Activated B cell treated with CpG ODN at 0.5 μM for 24 hours (primary cell): ENCODE measurements at regions not wholly inside any gene's neighbourhood (a gene's known extent, or its start where the extent isn't known, plus 50 kb on each side); places are given as distances from the start of the nearest gene placed in this dataset.

Experiments
- ATAC-seq: fragments of 200-7000 bp; cut with Tn5 transposase; one replicate; pipeline ENCODE4 v1.10.0; 2021; ENCODE audit warnings: low read depth, mild to moderate bottlenecking, moderate library complexity
- CTCF ChIA-PET: fragments of 350-600 bp; sonication (Branson Sonifier 250); formaldehyde crosslinking; loops from one replicate; lab custom pipeline; 2021; ENCODE audit warnings: antibody characterized with exemption; lab: Charles Lee
- POLR2A ChIA-PET: fragments of 350-600 bp; sonication (Branson Sonifier 250); formaldehyde crosslinking; loops from one replicate; lab custom pipeline; 2021; ENCODE audit warnings: antibody characterized with exemption; lab: Charles Lee
- DNase-seq: peaks from one replicate; pipeline ENCODE4 v3.0.0; 2022
- H3K27ac Mint-ChIP-seq: one replicate; pipeline ENCODE4 v1.8.0; 2020; ENCODE audit warnings: mixed read lengths
- H3K27me3 Mint-ChIP-seq: one replicate; pipeline ENCODE4 v1.8.0; 2021; ENCODE audit warnings: mixed read lengths
- H3K36me3 Mint-ChIP-seq: one replicate; pipeline ENCODE4 v1.8.0; 2021; ENCODE audit warnings: low read depth, mixed read lengths
- H3K4me1 Mint-ChIP-seq: one replicate; pipeline ENCODE4 v1.8.0; 2021; ENCODE audit warnings: mixed read lengths
- H3K4me3 Mint-ChIP-seq: one replicate; pipeline ENCODE4 v1.8.0; 2020; ENCODE audit warnings: mild to moderate bottlenecking, mixed read lengths
- H3K9me3 Mint-ChIP-seq: one replicate; pipeline ENCODE4 v1.8.0; 2020; ENCODE audit warnings: mixed read lengths
- intact Hi-C: fragments of 100-400 bp; cut with micrococcal nuclease; formaldehyde crosslinking; loops from one replicate; pipeline ENCODE4 v1.15.1; 2024
- TF ChIP-seq, protein P1 (sequence below): fragments of 200-600 bp; IDR thresholded peaks from one replicate; pipeline ENCODE4 v1.8.0; 2022; ENCODE audit warnings: antibody characterized with exemption, mild to moderate bottlenecking

- no peak for DNase-seq
- TF ChIP-seq, protein P1, sequence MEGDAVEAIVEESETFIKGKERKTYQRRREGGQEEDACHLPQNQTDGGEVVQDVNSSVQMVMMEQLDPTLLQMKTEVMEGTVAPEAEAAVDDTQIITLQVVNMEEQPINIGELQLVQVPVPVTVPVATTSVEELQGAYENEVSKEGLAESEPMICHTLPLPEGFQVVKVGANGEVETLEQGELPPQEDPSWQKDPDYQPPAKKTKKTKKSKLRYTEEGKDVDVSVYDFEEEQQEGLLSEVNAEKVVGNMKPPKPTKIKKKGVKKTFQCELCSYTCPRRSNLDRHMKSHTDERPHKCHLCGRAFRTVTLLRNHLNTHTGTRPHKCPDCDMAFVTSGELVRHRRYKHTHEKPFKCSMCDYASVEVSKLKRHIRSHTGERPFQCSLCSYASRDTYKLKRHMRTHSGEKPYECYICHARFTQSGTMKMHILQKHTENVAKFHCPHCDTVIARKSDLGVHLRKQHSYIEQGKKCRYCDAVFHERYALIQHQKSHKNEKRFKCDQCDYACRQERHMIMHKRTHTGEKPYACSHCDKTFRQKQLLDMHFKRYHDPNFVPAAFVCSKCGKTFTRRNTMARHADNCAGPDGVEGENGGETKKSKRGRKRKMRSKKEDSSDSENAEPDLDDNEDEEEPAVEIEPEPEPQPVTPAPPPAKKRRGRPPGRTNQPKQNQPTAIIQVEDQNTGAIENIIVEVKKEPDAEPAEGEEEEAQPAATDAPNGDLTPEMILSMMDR: no peak
- H3K4me3 Mint-ChIP-seq: peak overlapping the region; percentile 25
- peaks cover 56% of the 10 kb centered on the region for H3K4me1 Mint-ChIP-seq
- H3K27me3 Mint-ChIP-seq: no peaks in the 10 kb centered on the region
- peak overlapping the region; percentile 96 for H3K27ac Mint-ChIP-seq
- H3K36me3 Mint-ChIP-seq: no peaks in the 10 kb centered on the region
- ATAC-seq: no peak
- intact Hi-C loops: loop anchor here (1.0 to 5.0 kb wide), 4 partner anchors 19 to 170 kb away; no protein-coding TSS in a partner anchor
- CTCF ChIA-PET: interaction anchor here (1.1 to 1.2 kb wide), 2 partner anchors 16 to 89 kb away, joined by 3 read pairs; no protein-coding TSS in a partner anchor
- POLR2A ChIA-PET: interaction anchor here (0.6 to 1.6 kb wide), 15 partner anchors 9 to 240 kb away, joined by 3 to 8 read pairs (median 3); partner anchors contain the start of gene ZNF217
- H3K9me3 Mint-ChIP-seq: no peaks in the 10 kb centered on the region
These were observed 233.9 kb upstream of the ZNF217 start for GRCh38 chr20:53827292-53828087.

GRCh38 chr20:53826597-53827291, 233.1 kb upstream of the ZNF217 start:
- H3K27me3 Mint-ChIP-seq: no peaks in the 10 kb centered on the region
- no peaks in the 10 kb centered on the region for H3K9me3 Mint-ChIP-seq
- intact Hi-C loops: loop anchor here (1.0 to 5.0 kb wide), 3 partner anchors 39 to 169 kb away; no protein-coding TSS in a partner anchor
- TF ChIP-seq, protein P1: no peak
- peak; percentile 87 for ATAC-seq
- DNase-seq: peak; percentile 21
- H3K27ac Mint-ChIP-seq: peak overlapping the region; percentile 96
- ChIA-PET POLR2A (interaction anchor here (0.6 to 1.6 kb wide), 12 partner anchors 10 to 240 kb away, joined by 3 to 8 read pairs (median 4); partner anchors contain the start of gene ZNF217), CTCF (interaction anchor here (1.1 to 1.2 kb wide), 2 partner anchors 16 to 89 kb away, joined by 3 read pairs; no protein-coding TSS in a partner anchor)
- H3K36me3 Mint-ChIP-seq: no peaks in the 10 kb centered on the region
- peak overlapping the region; percentile 50 for H3K4me3 Mint-ChIP-seq
- H3K4me1 Mint-ChIP-seq: peaks cover 51% of the 10 kb centered on the region

- ChIA-PET CTCF (no interaction called here), POLR2A (no interaction called here)
- H3K4me1 Mint-ChIP-seq: peaks cover 51% of the 10 kb centered on the region
- no peaks in the 10 kb centered on the region for H3K9me3 Mint-ChIP-seq
- TF ChIP-seq, protein P1: no peak
- no peak for ATAC-seq
- H3K36me3 Mint-ChIP-seq: no peaks in the 10 kb centered on the region
- H3K27me3 Mint-ChIP-seq: no peaks in the 10 kb centered on the region
- no peak for DNase-seq
- no peak overlapping the region for H3K4me3 Mint-ChIP-seq
- intact Hi-C loops: loop anchor here (5.0 kb wide), 2 partner anchors 39 to 169 kb away; no protein-coding TSS in a partner anchor
- peak overlapping the region; percentile 96 for H3K27ac Mint-ChIP-seq
These were observed 232.5 kb upstream of the ZNF217 start for GRCh38 chr20:53826090-53826489.

- TF ChIP-seq, protein P1: no peak
- no peak overlapping the region for H3K27ac Mint-ChIP-seq
- intact Hi-C loops: loop anchor here (5.0 kb wide), 2 partner anchors 38 to 168 kb away; no protein-coding TSS in a partner anchor
These were observed 231.6 kb upstream of the ZNF217 start for GRCh38 chr20:53825282-53825681.

More at GRCh38 chr20:53825282-53825681, 231.6 kb upstream of the ZNF217 start:
- Mint-ChIP-seq H3K9me3 (no peaks in the 10 kb centered on the region), H3K4me1 (peaks cover 43% of the 10 kb centered on the region), H3K4me3 (no peak overlapping the region), H3K36me3 (no peaks in the 10 kb centered on the region), H3K27me3 (no peaks in the 10 kb centered on the region)
- ChIA-PET CTCF (no interaction called here), POLR2A (no interaction called here)
- DNase-seq: no peak
- ATAC-seq: no peak
